Transverse colon (tissue), 4 donors: ENCODE measurements at regions not wholly inside any gene's neighbourhood (a gene's known extent, or its start where the extent isn't known, plus 50 kb on each side); places are given as distances from the start of the nearest gene placed in this dataset.

Experiments
- DNase-seq: peaks from one replicate; pipeline ENCODE4 v3.0.0-alpha.2; 2019
- H3K27ac ChIP-seq, 4 donors: fragments of 200-600 bp; sonication (generic); 2 replicates each; pipeline ENCODE4 v1.5.1; 2016 to 2018; ENCODE audit warnings: inconsistent platforms in 4 of 4
- H3K27me3 ChIP-seq: fragments of 200-600 bp; sonication (generic); 2 replicates; pipeline ENCODE4 v1.5.1; 2017; ENCODE audit warnings: inconsistent platforms
- H3K36me3 ChIP-seq, 4 donors: fragments of 200-600 bp; sonication (generic); 2 replicates each; pipeline ENCODE4 v1.5.1; 2017 to 2019; ENCODE audit warnings: inconsistent platforms in 4 of 4
- H3K4me1 ChIP-seq, 4 donors: fragments of 200-600 bp; sonication (generic); 2 replicates each; pipeline ENCODE4 v1.5.1; 2017 to 2020; ENCODE audit warnings: inconsistent platforms in 4 of 4
- H3K4me3 ChIP-seq, 4 donors: fragments of 200-600 bp; sonication (generic); 1 replicate in 1 of 4; 2 replicates in 3 of 4; pipeline versions ENCODE4 v1.5.1 to v1.6.1; 2017 to 2019; ENCODE audit warnings: inconsistent platforms in 4 of 4
- H3K9me3 ChIP-seq, 2 donors: fragments of 200-600 bp; sonication (generic); 2 replicates each; pipeline ENCODE4 v1.5.1; 2017 to 2019; ENCODE audit warnings: inconsistent platforms in 2 of 2
- CTCF ChIP-seq, 5 experiments: fragments of 200-600 bp in 3 of 5; fragments of 450-650 bp in 2 of 5; sonication (generic) in 3 of 5; IDR thresholded peaks; 1 replicate in 2 of 5; 2 replicates in 3 of 5; pipeline ENCODE4 v1.5.1; 2016 to 2017; ENCODE audit warnings: antibody characterized with exemption in 5 of 5, inconsistent platforms in 3 of 5, mild to moderate bottlenecking in 2 of 5, moderate library complexity in 1 of 5
- EP300 ChIP-seq: sonication (generic); formaldehyde crosslinking; IDR thresholded peaks from one replicate; pipeline ENCODE4 v1.6.1; 2017; ENCODE audit warnings: antibody characterized with exemption, low read depth
- POLR2A ChIP-seq: fragments of 450-650 bp; IDR thresholded peaks from one replicate; pipeline ENCODE4 v1.6.1; 2016; ENCODE audit warnings: antibody characterized with exemption, mild to moderate bottlenecking, moderate library complexity
- POLR2AphosphoS5 ChIP-seq, 3 donors: sonication (generic); formaldehyde crosslinking; IDR thresholded peaks; one replicate each; pipeline ENCODE4 v1.6.1; 2016; ENCODE audit warnings: antibody characterized with exemption in 3 of 3
- WGBS, 2 donors: methylation state at CpG; one replicate each; pipeline ENCODE4 v1.1.5; 2018; ENCODE audit warnings: low coverage in 1 of 2; 5-methylcytosine and 5-hydroxymethylcytosine counted together
- in situ Hi-C, 4 donors: fragments of 200-750 bp; cut with MboI; loops; one replicate each; pipeline versions ENCODE4 v1.15.0 to v1.15.1; 2017; ENCODE audit warnings: low sequenced_read_pairs in 3 of 4, low pct_ligation_motif_present in 1 of 4, low pct_unique_long_range_greater_than_20kb in 1 of 4
- intact Hi-C: fragments of 100-400 bp; cut with DNase I; formaldehyde crosslinking; loops from one replicate; pipeline ENCODE4 v1.15.1; 2023; ENCODE audit warnings: low total_unique reads

- intact Hi-C loops, result no loop called here
- Histone ChIP-seq H3K4me3 (no peak overlapping the region), H3K27ac (no peak overlapping the region), H3K4me1 (no peaks in the 10 kb centered on the region), H3K36me3 (no peaks in the 10 kb centered on the region), H3K27me3 (no peaks in the 10 kb centered on the region), H3K9me3 (no peaks in the 10 kb centered on the region)
- in situ Hi-C loops, result no loop called here
- no peak for TF ChIP-seq POLR2AphosphoS5 (IDR thresholded peaks at IDR 0.05)
- TF ChIP-seq POLR2A, result no peak
- no peak for TF ChIP-seq EP300
- TF ChIP-seq CTCF (IDR thresholded peaks at IDR 0.05), result no peak
- no peak for DNase-seq
- WGBS, 2 donors, result 55 to 63% methylated on average over 3 of the region's 3 CpGs
Measured at GRCh38 chr7:13577566-13578145, 411.8 kb downstream of the ETV1 start.

- H3K27ac ChIP-seq, result no peak overlapping the region
- intact Hi-C loops, result no loop called here
- H3K9me3 ChIP-seq, result no peaks in the 10 kb centered on the region
- no peak overlapping the region for H3K4me3 ChIP-seq
- H3K4me1 ChIP-seq, result no peaks in the 10 kb centered on the region
- in situ Hi-C loops, result no loop called here
- no peak for DNase-seq
- 37 to 50% methylated on average over 1 of the region's 1 CpG for WGBS, 2 donors
- H3K27me3 ChIP-seq, result no peaks in the 10 kb centered on the region
- H3K36me3 ChIP-seq, result no peaks in the 10 kb centered on the region
- TF ChIP-seq EP300 (no peak), POLR2A (no peak), CTCF (IDR thresholded peaks at IDR 0.05) (no peak), POLR2AphosphoS5 (IDR thresholded peaks at IDR 0.05) (no peak)
Measured at GRCh38 chr7:13578294-13578693, 411.2 kb downstream of the ETV1 start.

- Histone ChIP-seq H3K9me3 (no peaks in the 10 kb centered on the region), H3K4me1 (no peaks in the 10 kb centered on the region), H3K27ac (no peak overlapping the region), H3K4me3 (no peak overlapping the region), H3K36me3 (no peaks in the 10 kb centered on the region), H3K27me3 (no peaks in the 10 kb centered on the region)
- no peak for DNase-seq
- in situ Hi-C loops (no loop called here), intact Hi-C loops (no loop called here)
- TF ChIP-seq CTCF (IDR thresholded peaks at IDR 0.05), result no peak
- no peak for TF ChIP-seq POLR2A
- no peak for TF ChIP-seq EP300
- no peak for TF ChIP-seq POLR2AphosphoS5 (IDR thresholded peaks at IDR 0.05)
Measured at GRCh38 chr7:13581097-13581496, 408.4 kb downstream of the ETV1 start.

- Histone ChIP-seq H3K27ac (no peak overlapping the region), H3K27me3 (no peaks in the 10 kb centered on the region), H3K4me3 (no peak overlapping the region), H3K36me3 (no peaks in the 10 kb centered on the region), H3K9me3 (no peaks in the 10 kb centered on the region), H3K4me1 (no peaks in the 10 kb centered on the region)
- in situ Hi-C loops, result no loop called here
- DNase-seq, result no peak
- intact Hi-C loops, result no loop called here
- no peak for TF ChIP-seq EP300
- WGBS, 2 donors, result 49 to 55% methylated on average over 2 of the region's 2 CpGs
Measured at GRCh38 chr7:13593854-13594253, 395.6 kb downstream of the ETV1 start.

GRCh38 chr7:13602036-13602435 lies 387.4 kb downstream of the ETV1 start:
- Histone ChIP-seq H3K9me3 (no peaks in the 10 kb centered on the region), H3K36me3 (no peaks in the 10 kb centered on the region), H3K4me1 (no peaks in the 10 kb centered on the region), H3K27ac (no peak overlapping the region), H3K4me3 (no peak overlapping the region), H3K27me3 (no peaks in the 10 kb centered on the region)
- DNase-seq, result no peak
- intact Hi-C loops, result no loop called here
- TF ChIP-seq POLR2A (no peak), EP300 (no peak), CTCF (IDR thresholded peaks at IDR 0.05) (no peak), POLR2AphosphoS5 (IDR thresholded peaks at IDR 0.05) (no peak)
- 55 to 67% methylated on average over 2 of the region's 2 CpGs for WGBS, 2 donors
- in situ Hi-C loops, result no loop called here
